ENCODE measurements at regions not wholly inside any gene's neighbourhood (a gene's known extent, or its start where the extent isn't known, plus 50 kb on each side); places are given as distances from the start of the nearest gene placed in this dataset.

- no peak for TF ChIP-seq CHD7 (IDR thresholded peaks at IDR 0.05; ENCODE audit: insufficient replicate concordance, low read length)
- no peak for TF ChIP-seq CBX8 (IDR thresholded peaks at IDR 0.05; ENCODE audit: borderline replicate concordance, low read depth, low read length)
- no peak for TF ChIP-seq RFX5 (IDR thresholded peaks at IDR 0.05; ENCODE audit: borderline replicate concordance, low read depth, low read length)
- no peak for TF ChIP-seq KDM1A (IDR thresholded peaks at IDR 0.05; ENCODE audit: borderline replicate concordance, low read length)
- TF ChIP-seq MAFK (IDR thresholded peaks at IDR 0.05; ENCODE audit: low read depth, low read length) = no peak
- TF ChIP-seq RXRA (IDR thresholded peaks at IDR 0.05; ENCODE audit: insufficient read depth, low read depth, low read length) = no peak
- no peak for TF ChIP-seq CEBPB (IDR thresholded peaks at IDR 0.05; ENCODE audit: low read depth, low read length)
- no peak for TF ChIP-seq NANOG (IDR thresholded peaks at IDR 0.05; ENCODE audit: insufficient read depth, low read depth, low read length, poor library complexity, severe bottlenecking)
- no peak for TF ChIP-seq TAF7 (optimal IDR thresholded peaks at IDR 0.05; ENCODE audit: borderline replicate concordance, low read depth, low read length)
- TF ChIP-seq PHF8 (conservative IDR thresholded peaks at IDR 0.05; ENCODE audit: low read depth, low read length) = no peak
- no peak for TF ChIP-seq CTBP2 (IDR thresholded peaks at IDR 0.05; ENCODE audit: borderline replicate concordance, insufficient read depth, insufficient read length, low read length)
These were observed 279.3 kb downstream of the TSN start (continued) for GRCh38 chr2:122034777-122035176.
